ENCODE measurements at regions not wholly inside any gene's neighbourhood (a gene's known extent, or its start where the extent isn't known, plus 50 kb on each side); places are given as distances from the start of the nearest gene placed in this dataset.

DNA sequence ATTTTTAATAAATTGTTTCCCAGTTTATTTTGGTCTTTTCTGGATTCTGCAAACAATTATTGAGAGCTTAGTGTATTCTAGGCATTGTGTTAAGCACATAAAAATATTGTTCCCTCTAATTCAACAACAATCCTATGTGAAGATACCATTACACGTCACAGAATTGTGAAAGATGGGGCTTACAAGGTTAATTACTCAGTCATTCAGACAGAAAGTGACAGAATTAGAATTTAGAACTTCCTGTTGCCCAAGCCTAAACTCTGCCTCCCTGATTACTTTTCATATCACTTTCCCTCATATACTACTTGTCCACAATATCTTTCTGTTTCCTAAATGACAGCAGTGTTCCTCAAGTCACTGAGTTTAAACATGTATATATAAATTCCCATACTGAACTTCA, 186.7 kb upstream of the VEGFC start:
- 65 to 78% methylated on average over 1 of the region's 1 CpG for WGBS, 2 donors
- no peak for TF ChIP-seq CTCF (IDR thresholded peaks at IDR 0.05)
- TF ChIP-seq POLR2A (IDR thresholded peaks at IDR 0.05), result no peak
- no peak for DNase-seq (ENCODE audit: low spot score in 2 of 2)
- intact Hi-C loops (cut with DNase I; ENCODE audit: low total_unique reads), result no loop called here
- H3K4me3 ChIP-seq (ENCODE audit: low read depth, poor library complexity, severe bottlenecking), result no peak overlapping the region

DNA sequence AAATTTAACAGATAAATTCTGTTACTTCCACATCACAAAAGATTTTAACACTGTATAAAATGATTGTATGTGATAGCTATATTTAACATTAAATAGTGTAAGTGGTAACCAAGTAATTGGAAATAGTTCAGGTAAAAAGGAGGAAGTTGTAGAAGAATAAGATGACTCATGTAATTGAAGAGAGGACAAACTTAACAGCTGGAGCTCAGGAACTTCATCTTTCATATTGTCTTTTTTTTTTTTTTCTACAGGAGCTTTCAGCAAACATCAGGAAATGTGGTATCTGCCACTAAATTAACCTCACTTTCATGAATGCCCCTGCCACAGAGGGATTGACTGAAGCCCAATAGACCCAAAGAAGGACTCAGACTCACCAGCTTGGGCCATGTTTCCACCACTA, 188.4 kb upstream of the VEGFC start:
- no peak for DNase-seq (ENCODE audit: low spot score in 2 of 2)
- intact Hi-C loops (cut with DNase I; ENCODE audit: low total_unique reads), result no loop called here
- H3K4me3 ChIP-seq (ENCODE audit: low read depth, poor library complexity, severe bottlenecking), result no peak overlapping the region
- TF ChIP-seq POLR2A (IDR thresholded peaks at IDR 0.05) (no peak), CTCF (IDR thresholded peaks at IDR 0.05) (no peak)

DNA sequence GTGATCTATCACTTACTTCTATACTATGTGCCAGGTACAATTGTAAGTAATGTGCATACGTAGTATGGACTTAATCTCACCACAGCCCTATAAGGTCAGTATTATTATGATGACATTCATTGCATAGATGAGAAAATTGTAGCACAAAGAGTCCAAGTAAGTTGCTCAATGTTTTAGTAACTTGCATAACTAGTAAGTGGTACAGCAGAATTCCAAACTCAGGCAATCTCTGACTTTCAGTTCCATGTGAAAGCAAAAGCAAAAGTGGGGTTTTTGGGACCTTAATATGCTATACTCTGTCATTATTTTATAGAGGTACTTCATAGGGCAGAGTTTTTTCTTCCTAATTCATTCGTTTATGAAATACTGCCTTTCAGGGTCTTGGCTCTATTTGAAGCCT, 188.8 kb upstream of the VEGFC start:
- intact Hi-C loops (cut with DNase I; ENCODE audit: low total_unique reads), result no loop called here
- WGBS, 2 donors, result 66 to 72% methylated on average over 2 of the region's 2 CpGs
- TF ChIP-seq CTCF (IDR thresholded peaks at IDR 0.05) (no peak), POLR2A (IDR thresholded peaks at IDR 0.05) (no peak)

GRCh38 chr4:176988226-176988625, 195.5 kb upstream of the VEGFC start:
- no peak for TF ChIP-seq CTCF (IDR thresholded peaks at IDR 0.05)
- TF ChIP-seq POLR2A (IDR thresholded peaks at IDR 0.05), result no peak
- WGBS, 2 donors, result 14 to 33% methylated on average over 1 of the region's 1 CpG
- H3K4me3 ChIP-seq (ENCODE audit: low read depth, poor library complexity, severe bottlenecking), result no peak overlapping the region
- no peak for DNase-seq (ENCODE audit: low spot score in 2 of 2)
- intact Hi-C loops (cut with DNase I; ENCODE audit: low total_unique reads), result no loop called here

More for the DNA sequence above, 188.8 kb upstream of the VEGFC start:
- no peak for DNase-seq (ENCODE audit: low spot score in 2 of 2)
- H3K4me3 ChIP-seq (ENCODE audit: low read depth, poor library complexity, severe bottlenecking), result no peak overlapping the region

- DNase-seq (ENCODE audit: low spot score in 2 of 2), result no peak
- WGBS, 2 donors, result 86 to 88% methylated on average over 1 of the region's 1 CpG
- no peak for TF ChIP-seq POLR2A (IDR thresholded peaks at IDR 0.05)
- no peak for TF ChIP-seq CTCF (IDR thresholded peaks at IDR 0.05)
- no peak overlapping the region for H3K4me3 ChIP-seq (ENCODE audit: low read depth, poor library complexity, severe bottlenecking)
- intact Hi-C loops (cut with DNase I; ENCODE audit: low total_unique reads), result no loop called here
Measured at GRCh38 chr4:176989186-176989585, 196.5 kb upstream of the VEGFC start.

- H3K4me3 ChIP-seq (ENCODE audit: low read depth, poor library complexity, severe bottlenecking), result no peak overlapping the region
- DNase-seq (ENCODE audit: low spot score in 2 of 2), result no peak
- intact Hi-C loops (cut with DNase I; ENCODE audit: low total_unique reads), result no loop called here
- 65 to 76% methylated on average over 2 of the region's 2 CpGs for WGBS, 2 donors
- no peak for TF ChIP-seq POLR2A (IDR thresholded peaks at IDR 0.05)
- TF ChIP-seq CTCF (IDR thresholded peaks at IDR 0.05), result no peak
Measured at GRCh38 chr4:176999935-177000543, 207.3 kb upstream of the VEGFC start.
